GM18868 (cell line): ENCODE measurements at regions not wholly inside any gene's neighbourhood (a gene's known extent, or its start where the extent isn't known, plus 50 kb on each side); places are given as distances from the start of the nearest gene placed in this dataset.

Experiments
- ATAC-seq: cut with Tn5 transposase; IDR thresholded peaks from one replicate; pipeline ENCODE4 v1.9.1; 2021; ENCODE audit warnings: mild to moderate bottlenecking, moderate library complexity; ENCODE audit not compliant: unreplicated experiment

DNA sequence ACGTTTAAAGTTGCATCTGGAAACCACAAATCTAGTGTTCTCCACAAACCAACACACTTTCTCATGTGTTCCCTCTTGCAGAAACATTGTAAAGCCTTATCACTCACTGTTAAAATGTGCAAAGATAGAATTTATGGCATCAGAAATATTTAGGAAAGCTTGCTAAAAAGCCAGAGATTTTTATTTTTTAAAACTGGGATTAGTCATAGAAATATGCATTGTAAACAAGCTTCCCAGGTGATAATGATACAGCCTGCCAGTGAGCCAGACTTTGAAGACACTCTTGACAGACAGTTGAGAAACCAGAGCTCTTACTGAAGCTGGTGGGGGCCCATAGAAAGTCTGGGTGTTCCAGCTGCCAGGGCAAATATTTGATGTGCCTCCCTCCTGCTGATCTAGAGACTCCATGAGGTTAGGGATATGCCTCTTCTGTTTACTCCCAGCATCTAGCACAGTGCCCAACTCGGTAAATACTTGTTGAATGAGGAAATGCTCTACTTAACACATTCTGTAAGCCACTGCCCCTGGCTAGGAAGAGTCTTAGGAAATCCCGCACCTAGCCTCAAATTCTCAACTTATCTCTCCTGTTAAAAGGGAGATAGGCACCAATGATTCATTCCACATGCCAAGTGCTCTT lies 179.0 kb upstream of the RASGEF1B start:
- no peak for ATAC-seq

DNA sequence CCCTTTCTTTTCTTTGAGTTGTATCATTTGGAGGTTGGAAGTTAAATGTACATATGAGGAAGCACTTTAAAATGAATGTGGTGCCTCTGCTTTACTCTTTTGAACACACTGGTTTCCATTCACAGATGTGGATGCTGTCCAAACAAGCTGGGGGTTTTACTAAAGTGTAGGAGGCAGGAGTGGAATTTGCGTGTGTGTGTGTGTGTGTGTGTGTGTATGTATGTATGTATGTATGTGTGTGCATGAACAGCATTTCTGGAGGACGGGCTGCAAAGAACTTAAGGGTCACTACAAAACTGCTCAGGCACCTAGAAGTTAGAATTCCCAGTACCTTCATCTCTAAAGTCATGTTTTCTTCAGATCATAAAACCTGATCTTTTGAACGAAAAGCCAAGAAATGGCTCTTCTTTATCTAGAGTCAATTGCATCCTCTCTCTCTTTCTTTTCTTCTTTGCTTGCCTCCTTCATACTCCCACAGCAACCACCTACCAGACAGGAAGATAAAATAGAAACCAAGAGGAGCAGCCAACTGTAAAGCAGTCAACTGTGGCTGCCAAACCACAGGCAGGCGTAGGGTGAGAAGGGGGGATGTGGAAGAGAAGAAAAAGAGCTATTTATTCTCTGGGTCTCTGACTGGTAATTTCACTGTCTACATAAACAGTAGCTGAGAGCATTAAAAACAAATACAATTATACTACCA lies 177.0 kb upstream of the RASGEF1B start:
- ATAC-seq = peak; percentile 97

DNA sequence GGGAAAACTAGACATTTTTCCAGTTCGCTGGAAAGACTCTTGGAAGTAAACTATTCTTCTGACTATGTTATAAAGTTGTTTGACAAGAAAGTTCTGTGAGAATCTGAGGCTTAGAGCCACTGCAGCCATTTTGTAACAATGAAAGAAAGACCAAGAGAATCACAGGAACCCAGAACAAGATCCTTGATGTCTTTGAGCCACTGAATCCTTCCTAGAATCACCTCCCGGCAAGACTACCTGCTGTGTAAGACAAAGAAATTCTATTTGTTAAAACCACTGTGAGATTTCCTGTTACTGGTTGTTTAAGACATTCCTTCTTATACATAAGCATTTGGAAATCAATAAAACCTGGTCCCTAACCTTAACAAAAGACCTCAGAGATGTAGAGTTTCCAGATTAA lies 175.7 kb upstream of the RASGEF1B start:
- no peak for ATAC-seq

GRCh38 chr4:81642543-81642942 lies 170.8 kb upstream of the RASGEF1B start:
- no peak for ATAC-seq

DNA sequence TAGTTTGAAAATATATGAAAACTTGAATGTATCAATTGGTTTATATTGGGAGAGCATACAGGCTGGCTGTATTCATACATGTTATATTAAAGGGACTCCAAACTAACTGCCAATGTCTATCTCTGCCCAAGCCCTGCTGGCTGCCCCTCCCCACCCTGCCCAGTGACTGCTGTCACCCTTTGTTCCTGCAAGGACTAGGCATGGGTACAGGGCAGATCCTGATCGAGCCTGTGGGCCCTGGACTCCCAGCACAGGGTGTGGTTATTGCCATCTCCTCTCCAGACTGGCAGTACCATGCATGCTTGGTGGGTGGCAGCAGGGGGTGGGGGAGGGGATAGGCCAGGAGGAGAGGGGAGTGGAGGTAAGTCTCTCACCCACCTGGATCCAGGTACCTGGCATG lies 167.5 kb upstream of the RASGEF1B start:
- no peak for ATAC-seq

- ATAC-seq = no peak
Observed at GRCh38 chr4:81638698-81639097, 167.0 kb upstream of the RASGEF1B start.

DNA sequence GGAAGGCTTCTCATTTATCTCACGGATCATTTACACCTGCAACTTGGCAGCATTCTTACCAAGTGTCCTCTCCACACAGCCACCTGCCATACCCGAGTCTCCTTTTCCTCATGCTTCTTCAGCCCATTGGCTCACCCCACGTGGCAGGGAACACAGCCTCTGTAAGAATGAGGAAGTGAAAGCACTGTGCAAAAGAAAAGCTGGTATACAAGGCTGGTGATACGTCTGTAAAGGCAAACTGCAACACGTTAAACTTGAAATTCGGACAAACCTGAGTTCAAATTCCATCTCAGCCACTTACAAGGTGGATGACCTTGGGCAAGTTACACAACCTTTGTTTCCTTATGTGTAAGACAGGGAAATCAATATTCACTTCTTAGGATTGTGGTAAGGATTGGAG lies 164.0 kb upstream of the RASGEF1B start:
- ATAC-seq = peak; percentile 83

DNA sequence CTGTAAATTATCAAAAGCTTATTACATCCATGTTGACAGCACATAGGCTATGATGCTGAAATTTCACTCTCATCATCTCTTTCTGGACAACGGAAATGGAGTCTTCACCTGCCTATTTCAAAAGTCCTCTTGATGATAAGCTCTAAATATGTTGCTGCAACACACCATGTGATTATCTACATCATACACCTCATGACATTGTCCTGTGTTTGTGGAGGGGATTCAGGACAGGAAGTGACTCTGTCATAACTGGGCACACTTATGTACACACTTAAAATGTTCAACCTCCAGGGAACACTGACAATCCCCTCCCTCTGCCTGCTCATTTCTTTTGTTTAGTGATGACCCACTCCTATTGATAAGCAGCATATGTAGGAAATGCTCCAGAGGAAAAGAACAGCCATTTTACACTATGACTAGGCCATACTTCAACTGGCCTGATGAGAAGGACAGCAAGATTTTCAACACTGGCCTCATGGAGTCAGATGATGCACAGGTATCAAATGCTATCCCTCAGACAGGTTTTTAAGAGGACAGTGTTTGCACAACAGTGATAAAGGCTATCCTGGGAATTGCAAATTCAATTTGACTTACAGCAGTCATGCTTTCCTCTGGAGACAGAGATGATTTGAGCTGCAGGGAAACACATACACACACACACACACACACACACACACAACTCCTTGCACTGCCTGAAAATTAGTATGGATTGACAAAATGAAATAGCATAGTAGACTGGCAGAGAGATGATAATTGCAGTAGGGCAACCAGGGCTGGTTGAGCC lies 163.3 kb upstream of the RASGEF1B start:
- no peak for ATAC-seq

- ATAC-seq = no peak
Observed at GRCh38 chr4:81634165-81634564, 162.5 kb upstream of the RASGEF1B start.

- ATAC-seq = no peak
Observed at GRCh38 chr4:81632581-81633299, 161.0 kb upstream of the RASGEF1B start.

DNA sequence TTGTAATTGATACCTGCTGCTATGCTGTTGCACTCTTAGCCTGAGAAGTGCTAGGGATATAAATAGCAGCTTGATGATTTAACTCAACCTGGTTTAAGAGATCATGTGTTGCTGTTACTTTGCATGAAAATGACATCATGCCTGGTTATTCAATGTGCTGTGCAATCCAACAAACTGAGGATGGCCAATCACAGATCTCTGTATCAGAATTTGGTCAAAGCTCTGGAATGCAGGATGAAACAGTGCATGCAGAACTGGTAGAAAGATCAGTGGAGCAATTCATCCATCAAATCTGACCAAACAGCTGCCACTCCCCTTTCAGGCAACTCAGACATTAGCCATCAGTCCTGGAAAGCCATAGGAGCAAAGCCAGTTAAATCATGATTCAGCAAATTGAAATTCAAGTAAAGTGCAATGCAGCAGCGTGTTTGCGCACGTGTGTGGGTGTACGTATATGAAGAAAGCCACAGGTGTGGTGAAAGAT lies 160.3 kb upstream of the RASGEF1B start:
- ATAC-seq = peak; percentile 67

DNA sequence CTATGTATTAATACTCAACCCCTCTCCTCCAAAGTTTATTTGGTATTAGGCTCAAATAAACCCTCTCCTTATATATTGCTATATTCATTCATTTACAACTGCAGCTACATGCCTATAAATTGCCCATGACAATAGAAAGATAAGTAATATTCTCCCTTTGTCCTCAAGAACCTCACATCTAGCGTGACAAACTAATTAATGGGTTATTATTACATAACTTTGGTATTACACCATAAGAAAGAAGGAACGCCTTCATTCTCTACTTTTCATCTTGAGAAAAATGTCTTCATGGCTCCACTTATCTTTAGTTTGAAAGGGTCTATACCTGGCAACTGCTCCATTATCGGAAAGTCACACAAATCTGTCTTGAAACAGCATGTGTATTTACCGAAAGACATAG lies 157.7 kb upstream of the RASGEF1B start:
- ATAC-seq = no peak

DNA sequence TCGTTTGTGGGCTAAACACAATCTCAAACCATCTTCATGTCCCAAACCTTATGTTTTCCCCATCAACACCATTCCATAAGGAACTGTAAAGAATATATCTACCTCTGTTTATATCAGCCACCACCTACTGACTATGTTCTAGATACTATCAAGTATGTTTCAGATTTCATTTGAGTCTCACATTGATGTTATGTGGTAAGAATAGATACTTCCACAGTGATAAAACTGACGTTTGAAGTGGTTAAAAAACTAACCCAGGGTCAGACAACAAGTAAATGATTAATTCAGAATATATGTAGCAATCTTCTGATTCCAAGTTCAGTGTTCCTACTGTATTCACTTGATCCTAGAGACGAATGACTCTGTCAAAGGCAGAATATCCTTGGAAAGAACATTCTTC lies 156.8 kb upstream of the RASGEF1B start:
- ATAC-seq = no peak

- ATAC-seq = no peak
Observed at GRCh38 chr4:81627590-81627989, 155.9 kb upstream of the RASGEF1B start.

GRCh38 chr4:81626851-81627250 lies 155.1 kb upstream of the RASGEF1B start:
- ATAC-seq = no peak

DNA sequence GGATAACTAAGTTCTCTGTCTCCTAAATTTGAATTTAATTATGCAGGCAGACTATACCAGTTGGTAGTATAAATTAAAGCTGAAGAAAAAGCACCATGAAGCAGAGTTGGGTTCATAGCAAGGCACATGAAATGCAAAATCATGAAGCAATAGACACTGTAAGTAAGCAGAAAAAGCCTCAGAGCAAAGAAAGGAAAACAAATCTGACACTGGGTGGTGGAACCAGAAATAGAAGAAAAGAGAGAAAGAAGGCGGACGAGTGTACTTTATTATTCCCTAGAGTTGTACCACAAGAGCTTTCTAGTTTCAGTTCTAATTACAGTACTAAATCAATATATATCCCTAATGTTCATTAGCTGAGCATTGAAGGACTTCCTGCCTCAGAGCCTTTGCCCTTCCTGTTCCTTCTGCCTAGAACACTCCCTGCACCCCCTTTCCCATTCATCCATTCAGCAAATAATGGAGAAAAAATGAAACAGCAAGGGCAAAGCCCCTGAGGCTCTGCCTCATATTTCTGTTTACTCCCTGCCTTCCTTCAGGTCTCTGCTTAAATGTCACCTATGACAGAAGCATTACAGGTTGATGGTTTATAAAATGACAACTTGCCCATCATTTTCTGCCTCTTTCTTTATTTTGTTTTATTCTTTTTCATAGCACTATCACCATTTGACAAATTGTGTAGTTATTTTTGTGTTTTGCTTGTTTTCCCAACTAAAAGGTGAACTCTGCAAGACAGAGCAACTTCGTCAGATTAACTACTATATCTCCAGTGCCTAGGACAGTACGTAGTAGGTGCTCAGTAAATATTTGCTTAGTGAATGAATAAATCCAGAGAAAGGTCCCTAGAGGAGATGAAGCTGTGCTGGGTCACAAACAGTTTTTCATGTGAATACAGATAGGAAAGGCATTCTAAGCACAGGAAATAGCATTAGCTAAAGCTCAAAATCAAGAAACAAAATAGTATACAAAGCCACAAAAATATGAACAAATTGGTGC lies 154.0 kb upstream of the RASGEF1B start:
- no peak for ATAC-seq

DNA sequence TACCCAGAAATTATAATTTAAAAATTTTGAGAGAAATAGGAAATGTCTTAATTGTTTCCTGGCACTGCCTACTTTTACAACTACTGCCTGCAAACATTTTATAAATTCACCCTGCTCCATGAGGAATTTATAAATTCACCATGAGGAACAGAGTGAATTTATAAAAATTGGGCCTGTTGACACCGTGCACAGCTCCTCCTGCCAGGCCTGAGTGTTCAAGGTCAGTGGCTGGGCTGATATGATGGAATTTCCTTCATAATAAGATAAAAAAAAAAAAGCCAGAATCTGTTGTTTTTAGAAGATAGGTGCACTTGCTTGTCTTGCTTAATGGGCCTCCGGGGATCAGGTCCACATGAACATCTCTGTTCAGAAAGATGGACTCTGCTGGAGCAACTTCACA lies 151.7 kb upstream of the RASGEF1B start:
- no peak for ATAC-seq

GRCh38 chr4:81622474-81623184 lies 150.9 kb upstream of the RASGEF1B start:
- no peak for ATAC-seq

GRCh38 chr4:81622028-81622427 lies 150.3 kb upstream of the RASGEF1B start:
- no peak for ATAC-seq
